AG20443 (cell line): ENCODE measurements at regions not wholly inside any gene's neighbourhood (a gene's known extent, or its start where the extent isn't known, plus 50 kb on each side); places are given as distances from the start of the nearest gene placed in this dataset.
A peak's percentile ranks its signal among the peaks of the same experiment; 100 is the strongest.

ENCODE experiments used
- DNase-seq: peaks from one replicate; pipeline ENCODE4 v3.0.0; 2012; ENCODE audit warnings: low spot score, mixed read lengths

DNA sequence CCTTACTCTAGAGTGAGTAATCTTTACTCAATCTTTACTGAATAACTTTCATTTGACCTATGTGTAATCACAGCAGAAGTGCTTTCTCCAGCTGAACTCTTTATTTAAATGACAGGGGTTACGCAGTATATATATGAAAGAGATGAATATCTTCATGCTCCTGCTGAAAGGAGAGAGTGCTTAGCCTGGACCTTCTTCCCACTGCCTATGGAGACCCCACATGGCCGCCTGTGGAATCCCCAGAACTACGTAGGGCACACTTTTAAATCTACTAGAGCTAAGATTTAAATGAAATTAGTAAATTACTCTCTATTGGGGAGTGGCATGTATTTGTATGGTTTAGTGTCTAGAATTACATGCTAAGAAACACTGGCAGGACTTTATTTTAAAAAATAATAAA is 391.2 kb downstream of the ANKRD50 start:
- no peak for DNase-seq

DNA sequence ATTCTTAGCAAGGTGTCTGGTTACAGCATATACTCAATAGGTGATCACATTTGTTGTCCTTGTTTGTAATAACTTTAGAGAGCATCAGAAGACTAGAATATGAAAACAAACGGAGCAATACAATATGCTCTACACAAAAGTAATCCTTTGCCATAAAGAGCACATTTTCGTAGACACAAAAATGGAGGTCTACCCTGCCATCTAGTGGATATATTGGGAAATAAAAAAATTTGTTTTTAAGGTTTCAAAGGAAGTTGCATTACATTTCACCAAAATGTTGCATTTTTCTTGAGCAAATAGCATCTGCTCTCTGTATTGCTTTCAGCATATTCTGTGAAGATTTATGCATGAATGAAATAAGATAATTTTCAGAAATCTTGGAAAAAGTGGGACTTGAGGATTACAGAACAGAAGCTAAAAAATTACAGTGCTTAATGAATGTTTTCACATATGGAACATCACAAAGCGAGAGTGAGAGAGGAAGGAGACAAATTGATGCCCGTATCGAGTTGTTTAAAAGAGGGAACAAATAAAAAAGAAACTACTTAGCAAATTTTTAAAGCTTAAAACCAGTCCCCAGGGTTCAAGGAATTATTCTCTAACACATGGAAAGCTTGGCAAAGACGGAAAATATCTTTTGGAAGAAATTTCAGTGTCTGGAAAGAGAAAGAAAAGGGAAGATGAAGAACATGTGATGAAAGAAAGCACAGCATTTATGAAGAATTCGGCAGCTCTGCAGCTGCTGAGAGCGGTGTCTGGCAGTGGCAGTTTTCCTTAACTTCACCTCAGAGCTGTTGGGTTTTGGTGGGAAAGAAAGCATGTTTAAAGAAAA is 390.1 kb downstream of the ANKRD50 start:
- DNase-seq, result peak; percentile 37

DNA sequence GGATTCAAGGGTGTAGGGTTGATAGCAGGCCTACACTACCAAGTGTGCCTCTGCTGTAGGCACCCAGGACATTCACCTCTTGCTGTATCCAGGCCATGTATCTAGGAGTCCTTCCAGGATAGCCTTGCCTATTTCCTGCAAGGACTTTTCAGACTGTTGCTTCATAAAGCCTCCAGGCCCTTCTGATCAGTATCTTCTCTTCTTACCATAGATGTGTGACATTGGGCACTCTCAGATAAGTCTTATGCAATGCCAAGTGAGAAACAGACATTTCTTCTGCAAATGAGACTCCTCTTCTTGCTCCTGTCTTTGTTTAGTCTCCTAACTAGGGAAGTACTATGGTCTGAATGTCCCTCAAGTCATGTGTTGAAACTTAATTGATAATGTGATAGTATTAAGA is 386.8 kb downstream of the ANKRD50 start:
- no peak for DNase-seq

DNA sequence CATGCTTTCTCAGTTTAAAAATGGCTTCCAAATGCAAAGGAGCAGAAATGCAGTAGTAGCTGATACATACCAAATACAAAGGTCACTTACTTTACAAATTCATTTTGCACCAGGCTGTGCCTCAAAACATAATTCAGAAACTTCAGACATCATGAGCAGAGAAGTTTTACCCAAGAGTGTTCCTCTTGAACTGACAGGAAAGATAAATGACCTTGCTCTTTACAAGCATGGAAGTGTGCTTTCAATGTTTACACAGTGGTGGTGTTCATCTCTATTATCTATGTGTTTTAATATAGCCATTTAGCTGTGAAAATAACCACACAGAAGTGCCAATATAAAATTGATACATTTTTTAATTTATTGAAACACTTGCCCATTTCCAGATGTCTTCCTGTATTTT is 383.4 kb downstream of the ANKRD50 start:
- no peak for DNase-seq

GRCh38 chr4:124330045-124330444 is 382.5 kb downstream of the ANKRD50 start:
- no peak for DNase-seq

DNA sequence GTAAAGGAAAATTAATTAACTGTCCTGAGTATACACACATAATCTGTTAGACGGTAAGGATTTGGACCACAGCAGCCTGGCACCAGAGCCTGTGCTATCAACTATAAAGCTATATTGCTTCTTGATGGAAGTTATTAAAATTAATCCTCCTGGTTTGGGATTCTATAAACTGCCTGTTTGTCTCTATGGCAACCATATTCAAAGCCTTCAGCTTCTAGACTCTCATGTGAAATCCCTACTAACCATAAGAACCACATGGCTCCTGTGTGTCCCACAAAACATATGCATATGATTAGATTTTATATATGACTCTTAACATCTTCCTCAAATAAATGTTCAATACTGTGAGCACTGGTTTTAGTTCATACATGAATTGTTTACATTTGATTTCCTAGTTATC is 380.8 kb downstream of the ANKRD50 start:
- no peak for DNase-seq

DNA sequence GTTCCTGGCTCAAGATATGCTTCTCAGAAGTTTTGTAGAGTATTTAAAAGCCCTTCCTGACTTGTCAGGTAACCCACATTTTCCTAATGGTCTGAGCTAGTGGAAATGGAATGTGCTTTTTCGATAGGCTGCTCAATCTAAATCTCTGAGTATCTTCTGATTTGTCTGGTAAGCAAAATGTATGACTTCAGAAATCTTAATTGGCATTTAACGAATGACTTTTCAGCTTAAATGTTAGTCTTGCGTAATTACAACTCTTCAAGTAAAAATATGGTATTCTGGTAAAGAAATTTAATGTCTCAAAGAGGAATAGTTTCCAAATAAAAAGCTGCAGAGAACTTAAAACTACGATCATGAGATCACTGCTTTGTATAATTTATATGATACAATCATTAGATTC is 379.1 kb downstream of the ANKRD50 start:
- DNase-seq, result no peak

- DNase-seq, result peak; percentile 55
Observed at GRCh38 chr4:124334119-124334518, 378.4 kb downstream of the ANKRD50 start.

DNA sequence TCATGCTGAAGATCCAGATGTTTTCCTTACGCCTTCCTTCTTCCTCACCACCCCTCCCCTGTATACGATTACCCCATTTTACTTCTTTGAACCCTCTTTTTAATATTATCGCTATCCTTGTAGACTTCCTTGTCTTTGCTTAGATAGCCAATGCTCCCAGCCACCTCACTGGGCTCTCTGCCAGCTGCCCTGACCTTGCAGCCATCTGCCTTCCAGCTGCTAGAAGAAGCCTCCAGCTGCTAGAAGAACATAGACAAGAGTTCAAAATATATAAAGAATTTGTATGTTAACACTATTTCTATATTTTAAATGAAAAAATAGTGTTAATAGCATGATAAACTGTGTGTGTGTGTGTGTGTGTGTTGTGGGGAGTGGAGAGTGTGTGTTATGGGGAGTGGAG is 374.7 kb downstream of the ANKRD50 start:
- peak; percentile 21 for DNase-seq

GRCh38 chr4:124343661-124344171 is 368.8 kb downstream of the ANKRD50 start:
- DNase-seq, result no peak

- DNase-seq, result no peak
Observed at GRCh38 chr4:124372916-124373315, 339.6 kb downstream of the ANKRD50 start.

- DNase-seq, result no peak
Observed at GRCh38 chr4:124386163-124386562, 326.4 kb downstream of the ANKRD50 start.

GRCh38 chr4:124386648-124387047 is 325.9 kb downstream of the ANKRD50 start:
- DNase-seq, result no peak

DNA sequence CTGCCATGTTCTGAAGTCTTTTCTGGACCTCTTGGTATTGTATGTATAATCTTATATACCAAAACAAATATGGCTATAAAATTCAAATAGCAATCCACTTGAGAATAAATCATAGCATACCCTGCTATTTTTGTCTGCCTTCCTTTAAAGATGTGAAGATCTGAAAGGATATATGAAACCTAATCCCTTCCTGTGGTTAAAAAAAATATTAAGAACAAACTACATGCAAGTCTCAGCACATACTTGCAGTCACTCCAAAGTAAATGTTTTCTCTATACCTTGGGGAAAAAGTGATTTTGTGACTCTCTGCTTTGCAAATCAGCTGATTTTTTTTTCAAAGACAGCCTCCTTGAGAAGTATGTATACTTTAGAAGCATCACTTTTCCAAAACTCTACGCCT is 322.9 kb downstream of the ANKRD50 start:
- no peak for DNase-seq

- DNase-seq, result no peak
Observed at GRCh38 chr4:124390861-124391260, 321.7 kb downstream of the ANKRD50 start.

- DNase-seq, result no peak
Observed at GRCh38 chr4:124396333-124396732, 316.2 kb downstream of the ANKRD50 start.

- no peak for DNase-seq
Observed at GRCh38 chr4:124401606-124402005, 310.9 kb downstream of the ANKRD50 start.

GRCh38 chr4:124409044-124409443 is 303.5 kb downstream of the ANKRD50 start:
- peak; percentile 23 for DNase-seq

DNA sequence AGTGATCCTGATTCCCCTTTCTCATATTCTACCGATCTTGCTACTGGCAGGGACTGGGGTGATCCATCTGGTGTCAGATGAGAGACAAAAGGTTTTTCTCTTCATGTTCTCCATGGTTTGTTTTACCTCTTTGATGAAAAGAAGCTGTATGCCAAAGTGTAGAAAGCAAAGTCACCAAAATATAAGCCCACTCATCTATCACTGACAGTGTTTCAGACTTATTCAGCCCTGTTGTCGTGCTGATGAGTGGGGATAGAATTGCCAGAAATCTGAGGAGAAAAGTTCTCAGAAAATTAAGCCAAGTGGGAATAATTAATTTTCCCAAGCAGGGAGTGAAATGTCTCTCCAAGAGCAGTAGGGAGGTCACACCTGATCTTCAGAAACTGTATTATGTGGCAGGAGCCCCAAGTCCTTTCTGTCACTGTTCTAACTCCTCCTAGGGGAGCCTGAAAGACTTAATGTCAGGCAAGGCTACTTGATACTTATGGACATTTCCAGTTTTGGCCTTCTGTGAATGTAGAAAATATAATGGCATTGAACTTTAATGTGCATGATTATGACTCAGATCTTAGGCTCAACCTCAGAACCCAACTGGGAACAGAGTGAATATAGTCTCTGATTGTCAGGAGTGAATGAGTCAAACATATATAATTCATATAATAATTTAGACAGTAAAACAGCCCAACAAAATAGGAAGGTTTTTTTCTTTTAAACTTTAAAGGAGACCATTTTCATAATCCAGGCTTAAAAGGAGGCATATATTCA is 298.1 kb downstream of the ANKRD50 start:
- no peak for DNase-seq

GRCh38 chr4:124415146-124415545 is 297.4 kb downstream of the ANKRD50 start:
- peak; percentile 46 for DNase-seq

- no peak for DNase-seq
Observed at GRCh38 chr4:124417371-124417770, 295.2 kb downstream of the ANKRD50 start.

- DNase-seq, result no peak
Observed at GRCh38 chr4:124420166-124420695, 292.3 kb downstream of the ANKRD50 start.

DNA sequence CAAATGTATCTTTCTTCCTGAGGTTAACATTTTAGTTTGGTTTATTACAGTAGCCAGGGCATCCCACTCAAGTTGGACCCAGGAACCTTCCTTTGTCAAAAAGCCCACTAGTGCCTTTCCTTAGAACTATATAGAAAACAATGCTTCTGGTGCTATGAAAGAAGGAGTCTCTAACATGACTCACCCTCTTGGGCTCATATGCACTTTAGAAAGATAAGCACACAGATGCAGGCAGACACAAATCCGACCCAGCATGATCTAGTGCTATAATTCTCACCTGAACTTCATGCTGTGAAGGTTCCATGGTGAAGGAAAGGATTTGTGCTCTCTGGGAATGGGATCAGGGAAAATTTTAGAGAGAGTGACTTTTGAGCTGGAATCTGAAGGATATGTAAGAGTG is 289.4 kb downstream of the ANKRD50 start:
- DNase-seq, result no peak
